GM21737 (cell line): ENCODE measurements at regions not wholly inside any gene's neighbourhood (a gene's known extent, or its start where the extent isn't known, plus 50 kb on each side); places are given as distances from the start of the nearest gene placed in this dataset.
"Not testable (repeated sequence)": the region's sequence is repeated elsewhere in the genome, so short reads cannot be mapped to it uniquely, and the experiment has no call there.

Experiments used
- ATAC-seq: cut with Tn5 transposase; IDR thresholded peaks from one replicate; pipeline ENCODE4 v1.9.1; 2021; ENCODE audit warnings: mild to moderate bottlenecking, moderate library complexity; ENCODE audit not compliant: unreplicated experiment

DNA sequence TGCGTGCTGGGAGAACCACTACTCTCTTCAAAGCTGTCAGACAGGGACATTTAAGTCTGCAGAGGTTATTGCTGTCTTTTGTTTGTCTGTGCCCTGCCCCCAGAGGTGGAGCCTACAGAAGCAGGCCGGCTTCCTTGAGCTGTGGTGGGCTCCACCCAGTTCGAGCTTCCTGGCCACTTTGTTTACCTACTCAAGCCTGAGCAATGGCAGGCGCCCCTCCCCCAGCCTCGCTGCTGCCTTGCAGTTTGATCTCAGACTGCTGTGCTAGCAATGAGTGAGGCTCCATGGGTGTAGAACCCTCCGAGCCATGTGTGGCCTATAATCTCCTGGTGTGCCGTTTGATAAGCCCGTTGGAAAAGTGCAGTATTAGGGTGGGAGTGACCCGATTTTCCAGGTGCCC, 542.5 kb upstream of the KLF4 start:
- ATAC-seq = not testable (repeated sequence)

- not testable (repeated sequence) for ATAC-seq
These were observed 541.7 kb upstream of the KLF4 start for GRCh38 chr9:108031221-108031620.

- not testable (repeated sequence) for ATAC-seq
These were observed 537.1 kb upstream of the KLF4 start for GRCh38 chr9:108026718-108027117.

- no peak for ATAC-seq
These were observed 535.0 kb upstream of the KLF4 start for GRCh38 chr9:108024604-108025003.

DNA sequence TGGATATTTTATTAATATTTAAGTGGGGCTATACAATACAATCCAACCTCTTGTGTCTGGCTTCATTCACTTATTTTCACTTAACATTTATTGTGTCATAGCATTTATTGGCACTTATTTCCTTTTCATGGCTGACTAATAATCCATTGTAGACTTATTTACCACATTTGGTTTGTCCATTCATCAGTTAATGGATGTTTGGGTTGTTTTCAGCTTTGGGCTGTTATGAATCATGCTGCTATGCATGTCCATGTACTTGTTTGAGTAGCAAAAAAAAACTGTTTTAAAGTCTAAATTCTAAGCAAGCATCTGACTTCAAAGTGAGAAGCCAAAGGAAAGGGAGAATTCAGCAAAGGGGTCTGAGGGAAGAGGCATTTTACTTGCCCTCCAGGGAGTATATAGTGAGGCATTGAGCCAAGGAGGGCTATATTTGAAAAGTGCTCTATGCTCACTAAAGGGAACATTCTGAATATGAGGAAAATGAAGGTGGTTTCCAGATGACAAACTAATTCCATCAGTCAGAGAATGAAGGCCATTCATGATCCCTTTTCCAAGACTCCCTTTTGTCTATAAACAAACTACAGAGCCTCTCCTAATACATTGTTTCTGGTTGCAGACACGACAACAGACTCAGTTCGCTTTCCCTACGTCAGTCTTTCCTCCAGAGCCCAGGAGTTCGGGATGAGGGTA, 532.8 kb upstream of the KLF4 start:
- ATAC-seq = no peak

DNA sequence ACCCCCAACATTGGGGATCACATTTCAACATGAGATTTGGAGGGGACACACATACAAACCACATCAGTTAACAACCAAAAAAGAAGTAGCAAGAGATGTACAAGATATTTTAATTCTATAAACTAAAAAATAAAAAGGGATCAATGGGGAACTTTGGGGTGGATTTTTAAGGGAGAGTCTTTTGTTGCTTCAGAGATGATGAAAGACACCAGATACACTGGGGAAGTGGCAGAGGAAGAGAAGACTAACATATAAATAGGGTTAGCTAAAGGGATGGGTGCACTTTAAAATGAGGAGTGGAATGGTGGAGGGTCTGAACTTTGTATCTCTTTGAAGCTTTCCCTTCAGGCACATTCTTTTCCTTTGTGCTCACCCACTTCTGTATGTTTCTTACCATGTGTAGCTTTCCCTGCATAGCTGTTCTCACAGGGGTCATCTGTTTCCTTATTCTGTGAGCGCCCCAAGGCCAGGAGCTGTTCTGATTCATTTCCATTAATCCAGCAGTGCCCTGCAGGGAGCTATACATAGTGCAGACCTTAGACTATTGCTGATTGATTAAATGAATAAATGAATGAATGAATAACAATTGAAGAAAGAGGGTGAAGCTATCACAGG, 531.6 kb upstream of the KLF4 start:
- ATAC-seq = no peak

- no peak for ATAC-seq
These were observed 530.3 kb upstream of the KLF4 start for GRCh38 chr9:108019821-108020220.

GRCh38 chr9:108017671-108018070, 528.1 kb upstream of the KLF4 start:
- ATAC-seq = no peak

GRCh38 chr9:108016446-108016845, 526.9 kb upstream of the KLF4 start:
- ATAC-seq = no peak

GRCh38 chr9:108015690-108016089, 526.1 kb upstream of the KLF4 start:
- ATAC-seq = no peak

DNA sequence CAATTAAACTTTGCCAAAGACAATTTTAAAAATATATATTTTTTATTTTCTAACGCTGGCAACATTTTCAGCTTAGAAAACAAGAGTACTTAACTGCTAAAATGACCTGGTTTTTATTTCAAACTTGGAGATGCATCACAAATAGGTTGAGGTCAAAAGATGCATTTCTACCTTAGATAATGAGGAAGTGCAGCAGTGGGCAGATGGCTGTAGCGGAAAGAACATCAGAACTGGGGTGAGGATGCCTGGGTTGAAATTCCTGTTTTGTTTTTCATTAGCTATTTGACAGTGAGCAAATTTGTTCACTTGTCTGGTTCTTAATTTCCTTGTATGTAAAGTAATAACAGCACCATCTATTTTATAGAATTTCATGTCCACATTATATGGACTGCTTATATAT, 524.8 kb upstream of the KLF4 start:
- ATAC-seq = no peak

GRCh38 chr9:108012886-108013665, 523.5 kb upstream of the KLF4 start:
- ATAC-seq = no peak

- ATAC-seq = no peak
These were observed 522.8 kb upstream of the KLF4 start for GRCh38 chr9:108012405-108012804.

- ATAC-seq = no peak
These were observed 514.0 kb upstream of the KLF4 start for GRCh38 chr9:108003526-108003925.

DNA sequence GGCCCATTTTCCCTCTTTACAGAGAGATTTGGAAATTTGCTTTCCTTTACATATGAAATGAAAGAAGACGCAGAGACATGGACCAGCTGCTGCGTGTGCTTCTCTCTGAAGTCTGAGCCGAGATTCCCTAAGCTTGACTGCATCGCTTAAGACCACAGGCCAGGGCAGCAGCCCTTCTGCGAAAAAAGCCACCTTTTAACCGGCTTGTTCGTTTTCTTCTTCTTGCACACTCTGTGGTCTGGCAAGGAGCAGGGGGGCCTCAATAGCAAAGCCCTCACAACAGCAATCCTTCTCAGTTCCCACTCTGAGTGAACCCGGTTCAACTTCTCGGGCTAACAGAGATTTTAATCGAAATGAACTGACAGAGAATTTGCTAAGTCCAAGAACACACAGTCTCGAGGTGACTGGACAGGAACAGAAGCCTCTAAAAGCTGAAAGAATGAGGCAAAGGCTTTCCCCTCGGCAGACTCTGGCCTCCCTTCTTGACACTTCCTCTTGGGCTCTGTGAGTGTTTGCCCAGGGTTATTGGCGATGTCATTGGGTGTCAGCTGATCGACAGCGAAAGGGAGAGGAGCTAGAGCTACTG, 512.9 kb upstream of the KLF4 start:
- no peak for ATAC-seq

- ATAC-seq = no peak
These were observed 511.7 kb upstream of the KLF4 start for GRCh38 chr9:108001237-108001636.

- ATAC-seq = no peak
These were observed 510.3 kb upstream of the KLF4 start for GRCh38 chr9:107999890-108000289.

GRCh38 chr9:107999011-107999410, 509.4 kb upstream of the KLF4 start:
- ATAC-seq = no peak

- no peak for ATAC-seq
These were observed 505.1 kb upstream of the KLF4 start for GRCh38 chr9:107994648-107995047.

DNA sequence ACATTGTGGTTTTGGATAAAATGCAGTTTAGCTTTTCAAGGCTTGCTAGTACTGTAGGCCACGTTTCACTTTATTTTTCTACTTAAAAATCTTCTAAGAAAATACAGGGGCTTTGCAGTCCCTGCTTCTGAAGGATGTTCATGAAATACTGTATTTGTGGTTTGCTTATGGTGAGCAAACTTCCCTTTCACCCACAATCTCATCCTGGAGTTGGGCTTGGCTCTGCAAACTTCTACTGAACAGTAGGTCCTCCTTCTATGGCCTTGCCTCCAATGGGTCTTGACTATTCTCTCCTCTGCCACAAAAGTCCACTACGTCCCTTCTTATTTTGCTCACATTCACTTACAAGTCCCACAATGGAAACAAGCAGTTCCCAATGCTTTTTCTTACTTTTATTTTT, 502.7 kb upstream of the KLF4 start:
- no peak for ATAC-seq

DNA sequence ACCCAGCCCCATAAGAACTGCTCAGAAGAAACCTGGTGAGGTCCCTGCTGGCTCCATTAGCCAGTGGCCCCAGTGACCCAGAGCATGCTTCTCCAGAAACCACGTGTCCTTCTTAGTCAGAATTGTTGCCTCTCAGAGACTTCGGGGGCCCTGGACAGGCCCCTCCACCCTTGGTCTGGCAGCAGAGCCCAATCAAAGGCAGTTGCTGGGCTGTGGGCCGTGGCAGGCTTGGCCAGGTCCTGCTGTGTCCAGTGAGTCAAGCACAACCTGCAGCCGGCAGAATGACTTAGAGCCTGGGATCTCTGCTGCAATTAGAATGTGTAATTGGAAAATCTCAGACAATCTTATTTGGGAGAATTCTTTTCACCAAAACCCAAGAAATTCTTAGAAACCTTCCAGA, 502.0 kb upstream of the KLF4 start:
- no peak for ATAC-seq

DNA sequence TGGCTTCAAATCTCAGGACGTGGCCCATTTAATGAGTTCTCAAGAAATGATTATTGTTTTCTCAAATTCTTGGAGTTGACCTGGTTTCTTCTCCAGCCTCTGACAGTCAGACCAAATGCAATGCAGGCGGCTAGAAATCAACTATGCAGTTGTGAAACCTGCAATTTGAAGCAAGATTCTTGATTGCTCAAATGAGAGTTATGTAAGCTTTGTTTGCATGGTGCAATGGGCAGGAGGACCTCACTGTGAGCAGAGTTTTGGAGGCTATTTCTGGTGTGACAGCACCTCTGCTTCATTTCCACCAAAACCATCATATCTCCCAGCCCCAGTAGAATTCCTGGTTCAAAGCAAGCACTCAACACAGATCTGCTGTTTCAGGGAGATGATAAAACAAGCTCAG, 500.0 kb upstream of the KLF4 start:
- ATAC-seq = no peak
